Esophagus squamous epithelium (tissue), 5 donors: ENCODE measurements at regions not wholly inside any gene's neighbourhood (a gene's known extent, or its start where the extent isn't known, plus 50 kb on each side); places are given as distances from the start of the nearest gene placed in this dataset.
A peak's percentile ranks its signal among the peaks of the same experiment; 100 is the strongest.

Source experiments
- DNase-seq: peaks from one replicate; lab custom pipeline; 2025; lab: John Stamatoyannopoulos, UW
- H3K27ac ChIP-seq, 4 donors: fragments of 200-600 bp; sonication (generic); one replicate each; pipeline ENCODE4 v1.5.1; 2016 to 2019; ENCODE audit warnings: mild to moderate bottlenecking in 1 of 4
- H3K27me3 ChIP-seq, 4 donors: fragments of 200-600 bp; sonication (generic); 1 replicate in 3 of 4; 2 replicates in 1 of 4; pipeline versions ENCODE4 v1.5.1 to v1.6.0; 2017 to 2021; ENCODE audit warnings: antibody characterized with exemption in 1 of 4
- H3K36me3 ChIP-seq, 3 donors: fragments of 200-600 bp; sonication (generic); one replicate each; pipeline ENCODE4 v1.5.1; 2016 to 2019
- H3K4me1 ChIP-seq, 3 donors: fragments of 200-600 bp; sonication (generic); one replicate each; pipeline ENCODE4 v1.5.1; 2017 to 2019
- H3K4me3 ChIP-seq, 4 donors: fragments of 200-600 bp; sonication (generic); 1 replicate in 3 of 4; 2 replicates in 1 of 4; pipeline ENCODE4 v1.5.1; 2016 to 2019; ENCODE audit warnings: mild to moderate bottlenecking in 2 of 4, moderate library complexity in 1 of 4
- H3K9me3 ChIP-seq, 3 donors: fragments of 200-600 bp; sonication (generic); one replicate each; pipeline ENCODE4 v1.5.1; 2016 to 2019
- CTCF ChIP-seq, 6 experiments: fragments of 450-650 bp in 4 of 6; fragments of 200-600 bp in 2 of 6; sonication (generic) in 2 of 6; IDR thresholded peaks; one replicate each; pipeline ENCODE4 v1.5.1; 2016 to 2019; ENCODE audit warnings: antibody characterized with exemption in 6 of 6, mild to moderate bottlenecking in 4 of 6, moderate library complexity in 4 of 6
- POLR2A ChIP-seq, 4 donors: fragments of 450-650 bp; IDR thresholded peaks; one replicate each; pipeline ENCODE4 v1.6.1; 2017; ENCODE audit warnings: antibody characterized with exemption in 4 of 4, mild to moderate bottlenecking in 4 of 4, moderate library complexity in 3 of 4
- WGBS, 2 donors: methylation state at CpG; one replicate each; pipeline ENCODE4 v1.1.5; 2018; 5-methylcytosine and 5-hydroxymethylcytosine counted together
- intact Hi-C: fragments of 100-400 bp; cut with DNase I; formaldehyde crosslinking; loops from one replicate; pipeline ENCODE4 v1.15.0; 2022
- donor health status: DM: yes; HTN: yes; CAD: no.

- intact Hi-C loops, result no loop called here
- TF ChIP-seq POLR2A (IDR thresholded peaks at IDR 0.05) (no peak), CTCF (IDR thresholded peaks at IDR 0.05) (no peak)
- H3K9me3 ChIP-seq, result peaks cover 0 to 6% (median 0%) of the 10 kb centered on the region in 3 donors
- no peak for DNase-seq
- no peaks in the 10 kb centered on the region for H3K4me1 ChIP-seq
- no peak overlapping the region for H3K4me3 ChIP-seq
- H3K27ac ChIP-seq, result no peak overlapping the region
- no peaks in the 10 kb centered on the region for H3K27me3 ChIP-seq
- no peaks in the 10 kb centered on the region for H3K36me3 ChIP-seq
Measured at GRCh38 chr5:32981061-32981460, 269.9 kb downstream of the NPR3 start.

GRCh38 chr5:32984851-32985610 is 273.9 kb downstream of the NPR3 start:
- peaks cover 0 to 6% (median 0%) of the 10 kb centered on the region in 3 donors for H3K9me3 ChIP-seq
- TF ChIP-seq CTCF (IDR thresholded peaks at IDR 0.05), result no peak
- no peak for TF ChIP-seq POLR2A (IDR thresholded peaks at IDR 0.05)
- intact Hi-C loops, result no loop called here
- no peak overlapping the region for H3K27ac ChIP-seq
- peaks cover 0 to 7% (median 2%) of the 10 kb centered on the region in 3 donors for H3K4me1 ChIP-seq
- no peak overlapping the region for H3K4me3 ChIP-seq
- 49 to 51% methylated on average over 4 of the region's 4 CpGs for WGBS, 2 donors
- no peaks in the 10 kb centered on the region for H3K27me3 ChIP-seq
- DNase-seq, result no peak
- no peaks in the 10 kb centered on the region for H3K36me3 ChIP-seq

GRCh38 chr5:32989815-32990214 is 278.7 kb downstream of the NPR3 start:
- no peak for TF ChIP-seq POLR2A (IDR thresholded peaks at IDR 0.05)
- no peak for DNase-seq

GRCh38 chr5:32990593-32991420 is 279.7 kb downstream of the NPR3 start:
- Histone ChIP-seq H3K9me3 (no peaks in the 10 kb centered on the region), H3K4me3 (peak overlapping the region in 3 of 4 donors; percentile 9 to 31 (median 12))

More at GRCh38 chr5:32989815-32990214, 278.7 kb downstream of the NPR3 start:
- no peak overlapping the region for H3K4me3 ChIP-seq
- WGBS, 2 donors, result 44 to 55% methylated on average over 1 to 5 of the region's 5 CpGs
- peaks cover 0 to 32% (median 3%) of the 10 kb centered on the region in 3 donors for H3K4me1 ChIP-seq
- intact Hi-C loops, result no loop called here
- no peaks in the 10 kb centered on the region for H3K36me3 ChIP-seq
- H3K27ac ChIP-seq, result peak overlapping the region in 3 of 4 donors; percentile 3 to 74 (median 3)
- H3K9me3 ChIP-seq, result no peaks in the 10 kb centered on the region
- no peaks in the 10 kb centered on the region for H3K27me3 ChIP-seq

GRCh38 chr5:32991421-32991815 is 280.3 kb downstream of the NPR3 start:
- peak overlapping the region in 2 of 4 donors; percentile 74 for H3K27ac ChIP-seq
- no peaks in the 10 kb centered on the region for H3K9me3 ChIP-seq
- intact Hi-C loops, result no loop called here
- WGBS, 2 donors, result 38 to 46% methylated on average over 9 of the region's 9 CpGs
- no peak for DNase-seq
- peak overlapping the region in 3 of 4 donors; percentile 9 to 31 (median 12) for H3K4me3 ChIP-seq
- TF ChIP-seq POLR2A (IDR thresholded peaks at IDR 0.05) (no peak), CTCF (IDR thresholded peaks at IDR 0.05) (no peak)
- no peaks in the 10 kb centered on the region for H3K27me3 ChIP-seq
- peaks cover 0 to 32% (median 3%) of the 10 kb centered on the region in 3 donors for H3K4me1 ChIP-seq
- H3K36me3 ChIP-seq, result no peaks in the 10 kb centered on the region

More at GRCh38 chr5:32990593-32991420, 279.7 kb downstream of the NPR3 start:
- DNase-seq, result no peak
- no peak for TF ChIP-seq POLR2A (IDR thresholded peaks at IDR 0.05)
- no peak for TF ChIP-seq CTCF (IDR thresholded peaks at IDR 0.05)
- Histone ChIP-seq H3K4me1 (peaks cover 0 to 32% (median 3%) of the 10 kb centered on the region in 3 donors), H3K27me3 (no peaks in the 10 kb centered on the region), H3K27ac (peak overlapping the region; percentile 46 to 74 (median 62)), H3K36me3 (no peaks in the 10 kb centered on the region)
- WGBS, 2 donors, result 23 to 52% methylated on average over 13 of the region's 13 CpGs
- intact Hi-C loops, result no loop called here
